Right lobe of liver (tissue), 6 donors: ENCODE measurements at regions not wholly inside any gene's neighbourhood (a gene's known extent, or its start where the extent isn't known, plus 50 kb on each side); places are given as distances from the start of the nearest gene placed in this dataset.

Experiments
- ATAC-seq, 4 donors: fragments of 200-7000 bp; cut with Tn5 transposase; one replicate each; pipeline ENCODE4 v1.9.1; 2020; ENCODE audit warnings: mild to moderate bottlenecking in 4 of 4, moderate library complexity in 4 of 4
- DNase-seq, 3 donors: peaks; one replicate each; pipeline ENCODE4 v3.0.0-alpha.2; 2020
- H3K27ac ChIP-seq, 3 donors: fragments of 200-600 bp; one replicate each; pipeline ENCODE4 v1.8.0; 2022
- H3K27me3 ChIP-seq, 2 donors: fragments of 200-600 bp; one replicate each; pipeline ENCODE4 v1.8.0; 2022
- H3K36me3 ChIP-seq, 4 donors: fragments of 200-600 bp; sonication (generic) in 1 of 4; one replicate each; pipeline versions ENCODE4 v1.5.1 to v1.8.0; 2017 to 2022; ENCODE audit warnings: control low read depth in 1 of 4
- H3K4me1 ChIP-seq, 4 donors: fragments of 200-600 bp; sonication (generic) in 1 of 4; one replicate each; pipeline versions ENCODE4 v1.5.1 to v1.8.0; 2017 to 2022; ENCODE audit warnings: control low read depth in 1 of 4
- H3K4me3 ChIP-seq, 3 donors: fragments of 200-600 bp; one replicate each; pipeline ENCODE4 v1.8.0; 2022
- H3K9me3 ChIP-seq, 4 donors: fragments of 200-600 bp; sonication (generic) in 1 of 4; one replicate each; pipeline versions ENCODE4 v1.5.1 to v1.8.0; 2017 to 2022; ENCODE audit warnings: control low read depth in 1 of 4
- POLR2A ChIP-seq: fragments of 450-650 bp; IDR thresholded peaks from one replicate; pipeline ENCODE4 v1.6.1; 2017; ENCODE audit warnings: antibody characterized with exemption, mild to moderate bottlenecking
- WGBS: methylation state at CpG from one replicate; pipeline ENCODE4 v1.1.6; 2018; ENCODE audit warnings: low coverage, low lambda C conversion rate; ENCODE audit not compliant: insufficient coverage; ENCODE audit errors: missing lambda C conversion rate; 5-methylcytosine and 5-hydroxymethylcytosine counted together
- intact Hi-C, 2 donors: fragments of 100-400 bp; cut with DNase I; formaldehyde crosslinking; loops; one replicate each; pipeline versions ENCODE4 v1.11.2 to v1.14.1; 2022
- TF ChIP-seq, protein P1 (sequence below), 4 donors: fragments of 200-600 bp in 3 of 4; fragments of 450-650 bp in 1 of 4; IDR thresholded peaks; one replicate each; pipeline versions ENCODE4 v1.5.1 to v1.8.0; 2016 to 2022; ENCODE audit warnings: antibody characterized with exemption in 4 of 4, mild to moderate bottlenecking in 2 of 4
- donor health status: DM: no; HTN: yes; CAD: no.
- donor health status: DM: no; HTN: no; CAD: no.
- donor health status: DM: no; HTN: no; CAD: no.
- donor health status: DM: no; HTN: yes; CAD: no.
- donor health status: DM: no; HTN: yes; CAD: no.

DNA sequence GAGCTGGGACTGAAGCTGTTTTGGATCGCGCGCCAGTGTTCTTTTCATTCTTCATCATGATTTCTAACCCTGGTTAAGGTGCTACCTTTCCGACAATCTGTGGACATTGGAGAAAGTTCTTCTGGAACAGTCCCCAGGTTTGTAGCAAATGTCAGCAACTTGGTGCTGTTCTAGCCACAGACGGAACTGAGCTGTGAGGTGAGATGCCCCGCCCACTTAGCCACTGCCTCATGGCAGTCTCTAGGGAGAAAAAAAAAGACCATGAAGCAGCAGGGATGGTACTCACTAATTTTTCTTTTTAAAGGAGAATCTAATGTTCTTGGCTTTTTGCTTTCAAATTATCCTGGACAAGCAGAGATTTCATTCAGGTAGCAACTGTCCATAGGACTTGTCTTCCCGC is 72.1 kb upstream of the STK32A start:
- WGBS, result 95% methylated on average over 7 of the region's 7 CpGs
- TF ChIP-seq POLR2A, result no peak
- TF ChIP-seq, protein P1, sequence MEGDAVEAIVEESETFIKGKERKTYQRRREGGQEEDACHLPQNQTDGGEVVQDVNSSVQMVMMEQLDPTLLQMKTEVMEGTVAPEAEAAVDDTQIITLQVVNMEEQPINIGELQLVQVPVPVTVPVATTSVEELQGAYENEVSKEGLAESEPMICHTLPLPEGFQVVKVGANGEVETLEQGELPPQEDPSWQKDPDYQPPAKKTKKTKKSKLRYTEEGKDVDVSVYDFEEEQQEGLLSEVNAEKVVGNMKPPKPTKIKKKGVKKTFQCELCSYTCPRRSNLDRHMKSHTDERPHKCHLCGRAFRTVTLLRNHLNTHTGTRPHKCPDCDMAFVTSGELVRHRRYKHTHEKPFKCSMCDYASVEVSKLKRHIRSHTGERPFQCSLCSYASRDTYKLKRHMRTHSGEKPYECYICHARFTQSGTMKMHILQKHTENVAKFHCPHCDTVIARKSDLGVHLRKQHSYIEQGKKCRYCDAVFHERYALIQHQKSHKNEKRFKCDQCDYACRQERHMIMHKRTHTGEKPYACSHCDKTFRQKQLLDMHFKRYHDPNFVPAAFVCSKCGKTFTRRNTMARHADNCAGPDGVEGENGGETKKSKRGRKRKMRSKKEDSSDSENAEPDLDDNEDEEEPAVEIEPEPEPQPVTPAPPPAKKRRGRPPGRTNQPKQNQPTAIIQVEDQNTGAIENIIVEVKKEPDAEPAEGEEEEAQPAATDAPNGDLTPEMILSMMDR (IDR thresholded peaks at IDR 0.05), result no peak
- H3K9me3 ChIP-seq, result no peaks in the 10 kb centered on the region
- no peak overlapping the region for H3K27ac ChIP-seq
- no peak overlapping the region for H3K4me3 ChIP-seq
- H3K36me3 ChIP-seq, result no peaks in the 10 kb centered on the region
- DNase-seq (no peak), ATAC-seq (no peak)
- H3K27me3 ChIP-seq, result no peaks in the 10 kb centered on the region
- intact Hi-C loops, result no loop called here
- peaks cover 0 to 1% (median 0%) of the 10 kb centered on the region in 4 donors for H3K4me1 ChIP-seq

DNA sequence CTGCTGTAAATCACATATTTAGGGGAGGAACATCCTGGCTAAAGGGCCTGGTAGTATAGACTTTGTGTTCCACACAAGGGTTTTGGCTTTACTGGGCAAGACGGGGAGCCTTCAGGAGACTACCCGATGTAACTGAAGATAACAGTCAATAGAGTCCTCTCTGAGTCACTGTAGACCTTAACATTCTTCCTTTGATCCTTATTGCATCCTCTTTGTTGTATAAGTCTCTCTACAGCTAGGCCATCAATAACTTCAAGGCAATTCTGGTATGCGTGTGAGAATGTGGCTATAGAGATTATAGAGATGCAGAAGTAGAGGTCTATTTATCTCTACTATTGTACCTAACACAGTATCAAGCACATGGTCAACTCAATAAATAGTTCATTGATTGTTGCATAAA is 67.3 kb upstream of the STK32A start:
- intact Hi-C loops, result no loop called here
- H3K27ac ChIP-seq, result no peak overlapping the region
- WGBS, result 96% methylated on average over 3 of the region's 3 CpGs
- DNase-seq, result no peak
- no peaks in the 10 kb centered on the region for H3K36me3 ChIP-seq
- no peak overlapping the region for H3K4me3 ChIP-seq
- no peaks in the 10 kb centered on the region for H3K9me3 ChIP-seq
- H3K4me1 ChIP-seq, result peaks cover 0 to 23% (median 8%) of the 10 kb centered on the region in 4 donors
- TF ChIP-seq, protein P1 (IDR thresholded peaks at IDR 0.05), result no peak
- TF ChIP-seq POLR2A, result no peak
- H3K27me3 ChIP-seq, result no peaks in the 10 kb centered on the region
- ATAC-seq, result no peak

GRCh38 chr5:147168578-147169327 is 66.1 kb upstream of the STK32A start:
- Histone ChIP-seq H3K9me3 (no peaks in the 10 kb centered on the region), H3K27me3 (no peaks in the 10 kb centered on the region), H3K4me3 (no peak overlapping the region), H3K36me3 (no peaks in the 10 kb centered on the region), H3K27ac (peak overlapping the region in 2 of 3 donors; percentile 8 to 61), H3K4me1 (peaks cover 0 to 27% (median 9%) of the 10 kb centered on the region in 4 donors)
- intact Hi-C loops, result no loop called here
- WGBS, result 81% methylated on average over 3 of the region's 4 CpGs
- TF ChIP-seq, protein P1 (IDR thresholded peaks at IDR 0.05), result no peak
- TF ChIP-seq POLR2A, result no peak
- ATAC-seq, result peak in 1 of 4 donors; percentile 42
- no peak for DNase-seq

GRCh38 chr5:147169399-147169798 is 65.4 kb upstream of the STK32A start:
- intact Hi-C loops, result no loop called here
- peak in 2 of 3 donors; percentile 49 to 59 for DNase-seq
- Histone ChIP-seq H3K27me3 (no peaks in the 10 kb centered on the region), H3K9me3 (no peaks in the 10 kb centered on the region), H3K4me1 (peaks cover 0 to 33% (median 12%) of the 10 kb centered on the region in 4 donors), H3K4me3 (no peak overlapping the region), H3K27ac (peak overlapping the region in 2 of 3 donors; percentile 27 to 61), H3K36me3 (no peaks in the 10 kb centered on the region)
- ATAC-seq, result peak; percentile 80 to 87 (median 82)
- TF ChIP-seq POLR2A, result no peak
- TF ChIP-seq, protein P1 (IDR thresholded peaks at IDR 0.05), result no peak
